ENCODE measurements at regions not wholly inside any gene's neighbourhood (a gene's known extent, or its start where the extent isn't known, plus 50 kb on each side); places are given as distances from the start of the nearest gene placed in this dataset.

- in situ Hi-C loops (cut with HindIII; ENCODE audit: low sequenced_read_pairs): no loop called here
- DNase-seq (ENCODE audit: low read depth): no peak
- TF ChIP-seq CTCF (IDR thresholded peaks at IDR 0.05; ENCODE audit: low read depth, low read length, missing control alignments): no peak
- peak overlapping the region; percentile 16 for H3K4me3 ChIP-seq (ENCODE audit: low read depth, low read length)
Measured at GRCh38 chr16:50467559-50467942, 80.6 kb upstream of the NKD1 start.

GRCh38 chr16:50466170-50466569 is 82.0 kb upstream of the NKD1 start:
- DNase-seq (ENCODE audit: low read depth): no peak
- in situ Hi-C loops (cut with HindIII; ENCODE audit: low sequenced_read_pairs): no loop called here
- TF ChIP-seq CTCF (IDR thresholded peaks at IDR 0.05; ENCODE audit: low read depth, low read length, missing control alignments): no peak
- no peak overlapping the region for H3K4me3 ChIP-seq (ENCODE audit: low read depth, low read length)

GRCh38 chr16:50464325-50465290 is 83.6 kb upstream of the NKD1 start:
- no peak for DNase-seq (ENCODE audit: low read depth)
- TF ChIP-seq CTCF (IDR thresholded peaks at IDR 0.05; ENCODE audit: low read depth, low read length, missing control alignments): peak; percentile 12
- H3K4me3 ChIP-seq (ENCODE audit: low read depth, low read length): no peak overlapping the region
- in situ Hi-C loops (cut with HindIII; ENCODE audit: low sequenced_read_pairs): no loop called here

- no peak overlapping the region for H3K4me3 ChIP-seq (ENCODE audit: low read depth, low read length)
- DNase-seq (ENCODE audit: low read depth): no peak
- TF ChIP-seq CTCF (IDR thresholded peaks at IDR 0.05; ENCODE audit: low read depth, low read length, missing control alignments): no peak
- in situ Hi-C loops (cut with HindIII; ENCODE audit: low sequenced_read_pairs): no loop called here
Measured at GRCh38 chr16:50463581-50464324, 84.4 kb upstream of the NKD1 start.

GRCh38 chr16:50462793-50463507 is 85.2 kb upstream of the NKD1 start:
- no peak for DNase-seq (ENCODE audit: low read depth)
- in situ Hi-C loops (cut with HindIII; ENCODE audit: low sequenced_read_pairs): no loop called here
- H3K4me3 ChIP-seq (ENCODE audit: low read depth, low read length): no peak overlapping the region
- no peak for TF ChIP-seq CTCF (IDR thresholded peaks at IDR 0.05; ENCODE audit: low read depth, low read length, missing control alignments)

- H3K4me3 ChIP-seq (ENCODE audit: low read depth, low read length): no peak overlapping the region
- no peak for TF ChIP-seq CTCF (IDR thresholded peaks at IDR 0.05; ENCODE audit: low read depth, low read length, missing control alignments)
- in situ Hi-C loops (cut with HindIII; ENCODE audit: low sequenced_read_pairs): no loop called here
- DNase-seq (ENCODE audit: low read depth): no peak
Measured at GRCh38 chr16:50461400-50461760, 86.8 kb upstream of the NKD1 start.
